ENCODE measurements at regions not wholly inside any gene's neighbourhood (a gene's known extent, or its start where the extent isn't known, plus 50 kb on each side); places are given as distances from the start of the nearest gene placed in this dataset.

GRCh38 chr2:138104071-138104470 is 139.8 kb downstream of the HNMT start:
- DNase-seq (ENCODE audit: low read depth in 2 of 2): no peak

GRCh38 chr2:138105358-138105757 is 141.1 kb downstream of the HNMT start:
- DNase-seq (ENCODE audit: low read depth in 2 of 2): no peak

- DNase-seq (ENCODE audit: low read depth in 2 of 2): no peak
Observed at GRCh38 chr2:138106606-138107005, 142.3 kb downstream of the HNMT start.

GRCh38 chr2:138107288-138107687 is 143.0 kb downstream of the HNMT start:
- DNase-seq (ENCODE audit: low read depth in 2 of 2): no peak

GRCh38 chr2:138110453-138111083 is 146.3 kb downstream of the HNMT start:
- DNase-seq (ENCODE audit: low read depth in 2 of 2): no peak

- no peak for DNase-seq (ENCODE audit: low read depth in 2 of 2)
Observed at GRCh38 chr2:138112536-138112935, 148.3 kb downstream of the HNMT start.

GRCh38 chr2:138113871-138114525 is 149.7 kb downstream of the HNMT start:
- DNase-seq (ENCODE audit: low read depth in 2 of 2): no peak

GRCh38 chr2:138115666-138116065 is 151.4 kb downstream of the HNMT start:
- DNase-seq (ENCODE audit: low read depth in 2 of 2): no peak

GRCh38 chr2:138116456-138116855 is 152.2 kb downstream of the HNMT start:
- DNase-seq (ENCODE audit: low read depth in 2 of 2): no peak

GRCh38 chr2:138121666-138122661 is 157.7 kb downstream of the HNMT start:
- no peak for DNase-seq (ENCODE audit: low read depth in 2 of 2)

GRCh38 chr2:138122891-138123290 is 158.6 kb downstream of the HNMT start:
- no peak for DNase-seq (ENCODE audit: low read depth in 2 of 2)

- DNase-seq (ENCODE audit: low read depth in 2 of 2): no peak
Observed at GRCh38 chr2:138123741-138124140, 159.5 kb downstream of the HNMT start.

GRCh38 chr2:138124521-138124920 is 160.2 kb downstream of the HNMT start:
- DNase-seq (ENCODE audit: low read depth in 2 of 2): no peak

- DNase-seq (ENCODE audit: low read depth in 2 of 2): no peak
Observed at GRCh38 chr2:138125306-138126288, 161.3 kb downstream of the HNMT start.

GRCh38 chr2:138132108-138132507 is 167.8 kb downstream of the HNMT start:
- no peak for DNase-seq (ENCODE audit: low read depth in 2 of 2)

GRCh38 chr2:138137949-138138348 is 173.7 kb downstream of the HNMT start:
- no peak for DNase-seq (ENCODE audit: low read depth in 2 of 2)

- DNase-seq (ENCODE audit: low read depth in 2 of 2): no peak
Observed at GRCh38 chr2:138147796-138148195, 183.5 kb downstream of the HNMT start.

GRCh38 chr2:138155304-138155703 is 191.0 kb downstream of the HNMT start:
- DNase-seq (ENCODE audit: low read depth in 2 of 2): no peak

- no peak for DNase-seq (ENCODE audit: low read depth in 2 of 2)
Observed at GRCh38 chr2:138157372-138157771, 193.1 kb downstream of the HNMT start.

GRCh38 chr2:138170485-138170884 is 206.2 kb downstream of the HNMT start:
- DNase-seq (ENCODE audit: low read depth in 2 of 2): no peak

- DNase-seq (ENCODE audit: low read depth in 2 of 2): no peak
Observed at GRCh38 chr2:138171244-138171643, 207.0 kb downstream of the HNMT start.
